Gastrocnemius medialis (tissue), 4 donors: ENCODE measurements at regions not wholly inside any gene's neighbourhood (a gene's known extent, or its start where the extent isn't known, plus 50 kb on each side); places are given as distances from the start of the nearest gene placed in this dataset.

Experiments
- CTCF ChIP-seq, 5 experiments: fragments of 450-650 bp in 3 of 5; fragments of 200-600 bp in 2 of 5; sonication (generic) in 2 of 5; IDR thresholded peaks in 4 of 5; conservative IDR thresholded peaks in 1 of 5; 1 replicate in 4 of 5; 2 replicates in 1 of 5; pipeline ENCODE4 v1.5.1; 2016 to 2019; ENCODE audit warnings: antibody characterized with exemption in 5 of 5, mild to moderate bottlenecking in 3 of 5, moderate library complexity in 3 of 5
- POLR2A ChIP-seq, 2 donors: fragments of 450-650 bp; IDR thresholded peaks; one replicate each; pipeline ENCODE4 v1.6.1; 2017; ENCODE audit warnings: antibody characterized with exemption in 2 of 2, mild to moderate bottlenecking in 2 of 2, moderate library complexity in 2 of 2

- no peak for TF ChIP-seq CTCF (IDR thresholded peaks at IDR 0.05 in 4 of 5, conservative IDR thresholded peaks at IDR 0.05 in 1 of 5)
- no peak for TF ChIP-seq POLR2A (IDR thresholded peaks at IDR 0.05)
Observed at GRCh38 chr22:25508161-25508560, 56.3 kb upstream of the GRK3 start.
